A549 (cell line): ENCODE measurements at regions not wholly inside any gene's neighbourhood (a gene's known extent, or its start where the extent isn't known, plus 50 kb on each side); places are given as distances from the start of the nearest gene placed in this dataset.

Experiments used
- ATAC-seq, 2 experiments: fragments of 200-7000 bp in 1 of 2; fragments of >200 bp in 1 of 2; cut with Nextera tagmentation in 1 of 2; cut with Tn5 transposase in 1 of 2; 3 replicates each; pipeline versions ENCODE4 v1.8.0 to v1.9.1; 2018 to 2020; ENCODE audit warnings: mild to moderate bottlenecking in 1 of 2, moderate library complexity in 1 of 2
- CTCF ChIA-PET: fragments of 300-600 bp; sonication (Branson Sonifier 250); formaldehyde crosslinking; extraction: SDS; loops from one replicate; lab custom pipeline; 2021; ENCODE audit warnings: antibody characterized with exemption, inconsistent platforms; lab: Yijun Ruan, JAX
- POLR2A ChIA-PET: fragments of 350-600 bp; formaldehyde crosslinking; extraction: SDS; loops from one replicate; lab custom pipeline; 2021; ENCODE audit warnings: antibody characterized with exemption, inconsistent platforms; lab: Yijun Ruan, JAX
- DNase-seq, 2 experiments: peaks; one replicate each; pipeline versions ENCODE4 v3.0.0 to v3.0.0-alpha.2; 2011 to 2016; ENCODE audit warnings: low read depth in 1 of 2, low spot score in 1 of 2
- FAIRE-seq: peaks from 2 replicates; lab custom pipeline; 2011; peaks lifted over from hg19 to GRCh38; lab: Jason Lieb, UNC
- H3K27ac ChIP-seq, 2 experiments: fragments of >200 bp; sonication (Bioruptor Twin); formaldehyde crosslinking; 3 replicates each; pipeline ENCODE4 v1.5.1; 2016 to 2017
- H3K4me1 ChIP-seq: fragments of >200 bp; sonication (Bioruptor Twin); formaldehyde crosslinking; 3 replicates; pipeline ENCODE4 v1.6.1; 2016
- H3K4me2 ChIP-seq: fragments of >200 bp; sonication (Bioruptor Twin); formaldehyde crosslinking; 3 replicates; pipeline ENCODE4 v1.6.1; 2016
- H3K4me3 ChIP-seq: fragments of >200 bp; sonication (Bioruptor Twin); formaldehyde crosslinking; 3 replicates; pipeline ENCODE4 v1.5.1; 2016
- H3K9me3 ChIP-seq: fragments of >200 bp; sonication (Bioruptor Twin); formaldehyde crosslinking; 3 replicates; pipeline ENCODE4 v1.6.1; 2016
- CBX2 ChIP-seq: fragments of 200-600 bp; sonication (generic); IDR thresholded peaks from 2 replicates; pipeline ENCODE4 v1.6.1; 2016; ENCODE audit warnings: low read depth, mild to moderate bottlenecking, borderline replicate concordance
- CEBPB ChIP-seq, 2 experiments: fragments of >200 bp in 1 of 2; sonication (Bioruptor Twin) in 1 of 2; formaldehyde crosslinking in 1 of 2; IDR thresholded peaks; 2 replicates each; pipeline ENCODE4 v1.6.1; 2012 to 2016
- CHD4 ChIP-seq: fragments of 200-600 bp; sonication (generic); IDR thresholded peaks from 2 replicates; pipeline ENCODE4 v1.6.1; 2016; ENCODE audit warnings: antibody characterized with exemption, mild to moderate bottlenecking, borderline replicate concordance
- E2F6 ChIP-seq: IDR thresholded peaks from 2 replicates; pipeline ENCODE4 v1.6.1; 2012; ENCODE audit warnings: low read depth, borderline replicate concordance
- ESRRA ChIP-seq: fragments of 150-350 bp; IDR thresholded peaks from 2 replicates; pipeline ENCODE4 v1.6.1; 2014; ENCODE audit warnings: mild to moderate bottlenecking, low read length, borderline replicate concordance
- HDAC2 ChIP-seq: fragments of 200-600 bp; sonication (generic); IDR thresholded peaks from 2 replicates; pipeline ENCODE4 v1.6.1; 2016
- HOXA7 ChIP-seq: fragments of 250-450 bp; sonication (Bioruptor Pico); IDR thresholded peaks from 2 replicates; pipeline ENCODE4 v1.5.0; 2020; ENCODE audit warnings: mild to moderate bottlenecking, moderate library complexity
- HOXB13 ChIP-seq: fragments of 250-450 bp; sonication (Bioruptor Pico); IDR thresholded peaks from 2 replicates; pipeline ENCODE4 v1.5.0; 2020; ENCODE audit warnings: low read depth, mild to moderate bottlenecking, moderate library complexity
- JUN ChIP-seq, 2 experiments: fragments of >200 bp; sonication (Bioruptor Twin); formaldehyde crosslinking; IDR thresholded peaks; 2 replicates in 1 of 2; 3 replicates in 1 of 2; pipeline ENCODE4 v1.6.1; 2016 to 2017
- MAX ChIP-seq: IDR thresholded peaks from 2 replicates; pipeline ENCODE4 v1.6.1; 2012
- MYC ChIP-seq: IDR thresholded peaks from 2 replicates; pipeline ENCODE4 v1.6.1; 2012; ENCODE audit warnings: mild to moderate bottlenecking, inconsistent platforms, low read length, improper control_type of control experiment, borderline replicate concordance
- POLR2AphosphoS2 ChIP-seq: conservative IDR thresholded peaks from 2 replicates; pipeline ENCODE4 v1.6.1; 2012; ENCODE audit warnings: low read length, improper control_type of control experiment, inconsistent platforms
- RAD21 ChIP-seq, 2 experiments: fragments of >200 bp in 1 of 2; sonication (Bioruptor Twin) in 1 of 2; formaldehyde crosslinking in 1 of 2; IDR thresholded peaks in 1 of 2; conservative IDR thresholded peaks in 1 of 2; 2 replicates in 1 of 2; 3 replicates in 1 of 2; pipeline ENCODE4 v1.6.1; 2012 to 2018; ENCODE audit warnings: inconsistent platforms in 1 of 2
- RFX5 ChIP-seq: fragments of 450-650 bp; IDR thresholded peaks from 2 replicates; pipeline ENCODE4 v1.7.1; 2014; ENCODE audit warnings: antibody characterized with exemption, mild to moderate bottlenecking, moderate library complexity
- SREBF2 ChIP-seq: fragments of 450-650 bp; IDR thresholded peaks from 2 replicates; pipeline ENCODE4 v1.6.1; 2014; ENCODE audit warnings: mild to moderate bottlenecking, moderate library complexity
- ZC3H11A ChIP-seq: fragments of 450-650 bp; IDR thresholded peaks from 2 replicates; pipeline ENCODE4 v1.6.1; 2014; ENCODE audit warnings: antibody characterized with exemption, mild to moderate bottlenecking
- ZFP36 ChIP-seq: fragments of 450-650 bp; IDR thresholded peaks from 2 replicates; pipeline ENCODE4 v1.6.1; 2014; ENCODE audit warnings: borderline replicate concordance; ENCODE audit not compliant: partially characterized antibody
- WGBS: methylation state at CpG from one replicate; pipeline ENCODE4 v1.1.6; 2017; ENCODE audit errors: missing lambda C conversion rate; 5-methylcytosine and 5-hydroxymethylcytosine counted together
- TF ChIP-seq, protein P1 (sequence below): fragments of 250-450 bp; sonication (Bioruptor Pico); IDR thresholded peaks from 2 replicates; pipeline ENCODE4 v1.5.0; 2021; ENCODE audit warnings: mild to moderate bottlenecking, moderate library complexity, borderline replicate concordance
- TF ChIP-seq, protein P2 (sequence below): fragments of 450-650 bp; IDR thresholded peaks from 2 replicates; pipeline ENCODE4 v1.6.1; 2014; ENCODE audit warnings: antibody characterized with exemption
- TF ChIP-seq, protein P3 (sequence below): fragments of 250-450 bp; sonication (Bioruptor Pico); IDR thresholded peaks from 2 replicates; pipeline ENCODE4 v1.5.0; 2020; ENCODE audit warnings: low read depth, mild to moderate bottlenecking, moderate library complexity
- TF ChIP-seq, protein P4 (sequence below): fragments of 200-600 bp; sonication (generic); IDR thresholded peaks from 2 replicates; pipeline ENCODE4 v1.6.1; 2016; ENCODE audit warnings: antibody characterized with exemption, mild to moderate bottlenecking, moderate library complexity

DNA sequence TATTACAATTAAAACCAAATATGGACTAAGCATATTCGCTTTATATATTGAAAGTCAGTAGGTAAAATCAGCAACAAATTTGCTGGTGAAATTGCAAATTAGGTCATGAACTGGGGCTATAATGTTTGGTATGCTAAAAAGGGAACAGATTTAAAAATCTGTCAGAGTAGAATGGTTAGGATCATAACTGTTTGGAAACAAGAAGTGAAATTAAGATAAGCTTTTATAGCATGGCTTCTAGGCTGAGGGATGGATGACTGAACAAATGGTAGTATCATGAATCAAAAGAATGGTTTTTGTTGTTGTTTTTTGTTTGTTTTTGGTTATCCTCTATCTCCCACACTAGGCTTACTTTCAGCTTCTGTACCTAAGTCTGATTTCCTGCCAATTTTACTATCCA is 1090.4 kb downstream of the PCDH9 start:
- FAIRE-seq (no peak), ATAC-seq (no peak), DNase-seq (no peak)
- H3K9me3 ChIP-seq: no peaks in the 10 kb centered on the region
- H3K4me3 ChIP-seq: no peak overlapping the region
- H3K27ac ChIP-seq: no peak overlapping the region
- no peaks in the 10 kb centered on the region for H3K4me1 ChIP-seq
- WGBS: 71% methylated on average over 1 of the region's 1 CpG
- no peak overlapping the region for H3K4me2 ChIP-seq
- CTCF ChIA-PET: no interaction called here
- no peak for TF ChIP-seq MYC
- TF ChIP-seq, protein P1, sequence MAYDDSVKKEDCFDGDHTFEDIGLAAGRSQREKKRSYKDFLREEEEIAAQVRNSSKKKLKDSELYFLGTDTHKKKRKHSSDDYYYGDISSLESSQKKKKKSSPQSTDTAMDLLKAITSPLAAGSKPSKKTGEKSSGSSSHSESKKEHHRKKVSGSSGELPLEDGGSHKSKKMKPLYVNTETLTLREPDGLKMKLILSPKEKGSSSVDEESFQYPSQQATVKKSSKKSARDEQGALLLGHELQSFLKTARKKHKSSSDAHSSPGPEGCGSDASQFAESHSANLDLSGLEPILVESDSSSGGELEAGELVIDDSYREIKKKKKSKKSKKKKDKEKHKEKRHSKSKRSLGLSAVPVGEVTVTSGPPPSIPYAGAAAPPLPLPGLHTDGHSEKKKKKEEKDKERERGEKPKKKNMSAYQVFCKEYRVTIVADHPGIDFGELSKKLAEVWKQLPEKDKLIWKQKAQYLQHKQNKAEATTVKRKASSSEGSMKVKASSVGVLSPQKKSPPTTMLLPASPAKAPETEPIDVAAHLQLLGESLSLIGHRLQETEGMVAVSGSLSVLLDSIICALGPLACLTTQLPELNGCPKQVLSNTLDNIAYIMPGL (CRISPR knock-in tag): no peak
- TF ChIP-seq HDAC2: no peak
- TF ChIP-seq, protein P2, sequence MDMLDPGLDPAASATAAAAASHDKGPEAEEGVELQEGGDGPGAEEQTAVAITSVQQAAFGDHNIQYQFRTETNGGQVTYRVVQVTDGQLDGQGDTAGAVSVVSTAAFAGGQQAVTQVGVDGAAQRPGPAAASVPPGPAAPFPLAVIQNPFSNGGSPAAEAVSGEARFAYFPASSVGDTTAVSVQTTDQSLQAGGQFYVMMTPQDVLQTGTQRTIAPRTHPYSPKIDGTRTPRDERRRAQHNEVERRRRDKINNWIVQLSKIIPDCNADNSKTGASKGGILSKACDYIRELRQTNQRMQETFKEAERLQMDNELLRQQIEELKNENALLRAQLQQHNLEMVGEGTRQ: no peak
- no peak for TF ChIP-seq RAD21 (conservative IDR thresholded peaks at IDR 0.05 in 1 of 2, IDR thresholded peaks at IDR 0.05 in 1 of 2)
- TF ChIP-seq CEBPB (IDR thresholded peaks at IDR 0.05): no peak
- no peak for TF ChIP-seq HOXB13 (CRISPR knock-in tag)
- POLR2A ChIA-PET: no interaction called here

- DNase-seq (no peak), ATAC-seq (no peak), FAIRE-seq (no peak)
- no peak overlapping the region for H3K4me3 ChIP-seq
- WGBS: 26% methylated on average over 3 of the region's 3 CpGs
- no peaks in the 10 kb centered on the region for H3K9me3 ChIP-seq
- no peaks in the 10 kb centered on the region for H3K4me1 ChIP-seq
- no peak overlapping the region for H3K4me2 ChIP-seq
- H3K27ac ChIP-seq: no peak overlapping the region
- ChIA-PET POLR2A (no interaction called here), CTCF (no interaction called here)
- no peak for TF ChIP-seq ZFP36
- TF ChIP-seq RFX5: no peak
- no peak for TF ChIP-seq E2F6
- TF ChIP-seq JUN (IDR thresholded peaks at IDR 0.05): no peak
- TF ChIP-seq ESRRA: no peak
- TF ChIP-seq POLR2AphosphoS2: no peak
- no peak for TF ChIP-seq HOXA7 (CRISPR knock-in tag)
- TF ChIP-seq, protein P3, sequence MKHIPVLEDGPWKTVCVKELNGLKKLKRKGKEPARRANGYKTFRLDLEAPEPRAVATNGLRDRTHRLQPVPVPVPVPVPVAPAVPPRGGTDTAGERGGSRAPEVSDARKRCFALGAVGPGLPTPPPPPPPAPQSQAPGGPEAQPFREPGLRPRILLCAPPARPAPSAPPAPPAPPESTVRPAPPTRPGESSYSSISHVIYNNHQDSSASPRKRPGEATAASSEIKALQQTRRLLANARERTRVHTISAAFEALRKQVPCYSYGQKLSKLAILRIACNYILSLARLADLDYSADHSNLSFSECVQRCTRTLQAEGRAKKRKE (CRISPR knock-in tag): no peak
- TF ChIP-seq CHD4: no peak
- TF ChIP-seq, protein P4, sequence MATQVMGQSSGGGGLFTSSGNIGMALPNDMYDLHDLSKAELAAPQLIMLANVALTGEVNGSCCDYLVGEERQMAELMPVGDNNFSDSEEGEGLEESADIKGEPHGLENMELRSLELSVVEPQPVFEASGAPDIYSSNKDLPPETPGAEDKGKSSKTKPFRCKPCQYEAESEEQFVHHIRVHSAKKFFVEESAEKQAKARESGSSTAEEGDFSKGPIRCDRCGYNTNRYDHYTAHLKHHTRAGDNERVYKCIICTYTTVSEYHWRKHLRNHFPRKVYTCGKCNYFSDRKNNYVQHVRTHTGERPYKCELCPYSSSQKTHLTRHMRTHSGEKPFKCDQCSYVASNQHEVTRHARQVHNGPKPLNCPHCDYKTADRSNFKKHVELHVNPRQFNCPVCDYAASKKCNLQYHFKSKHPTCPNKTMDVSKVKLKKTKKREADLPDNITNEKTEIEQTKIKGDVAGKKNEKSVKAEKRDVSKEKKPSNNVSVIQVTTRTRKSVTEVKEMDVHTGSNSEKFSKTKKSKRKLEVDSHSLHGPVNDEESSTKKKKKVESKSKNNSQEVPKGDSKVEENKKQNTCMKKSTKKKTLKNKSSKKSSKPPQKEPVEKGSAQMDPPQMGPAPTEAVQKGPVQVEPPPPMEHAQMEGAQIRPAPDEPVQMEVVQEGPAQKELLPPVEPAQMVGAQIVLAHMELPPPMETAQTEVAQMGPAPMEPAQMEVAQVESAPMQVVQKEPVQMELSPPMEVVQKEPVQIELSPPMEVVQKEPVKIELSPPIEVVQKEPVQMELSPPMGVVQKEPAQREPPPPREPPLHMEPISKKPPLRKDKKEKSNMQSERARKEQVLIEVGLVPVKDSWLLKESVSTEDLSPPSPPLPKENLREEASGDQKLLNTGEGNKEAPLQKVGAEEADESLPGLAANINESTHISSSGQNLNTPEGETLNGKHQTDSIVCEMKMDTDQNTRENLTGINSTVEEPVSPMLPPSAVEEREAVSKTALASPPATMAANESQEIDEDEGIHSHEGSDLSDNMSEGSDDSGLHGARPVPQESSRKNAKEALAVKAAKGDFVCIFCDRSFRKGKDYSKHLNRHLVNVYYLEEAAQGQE: no peak
- no peak for TF ChIP-seq SREBF2
- TF ChIP-seq MAX: no peak
- TF ChIP-seq ZC3H11A: no peak
- TF ChIP-seq CBX2: no peak
Measured at GRCh38 chr13:66139250-66139649, 1090.9 kb downstream of the PCDH9 start.
